Fibroblast of lung (primary cell): ENCODE measurements at regions not wholly inside any gene's neighbourhood (a gene's known extent, or its start where the extent isn't known, plus 50 kb on each side); places are given as distances from the start of the nearest gene placed in this dataset.

Source experiments
- DNase-seq, 2 donors: peaks; one replicate each; pipeline versions ENCODE4 v3.0.0 to v3.0.0-alpha.2; 2010; ENCODE audit warnings: low read depth in 2 of 2
- H2AFZ ChIP-seq: 2 replicates; pipeline ENCODE4 v1.5.1; 2012; ENCODE audit warnings: low read length, control low read depth, inconsistent platforms
- H3K27ac ChIP-seq: 2 replicates; pipeline ENCODE4 v1.5.1; 2011; ENCODE audit warnings: low read length, control low read depth; ENCODE audit not compliant: insufficient read depth
- H3K27me3 ChIP-seq: 2 replicates; pipeline ENCODE4 v1.5.1; 2011; ENCODE audit warnings: mild to moderate bottlenecking, low read length; ENCODE audit not compliant: control insufficient read depth, insufficient read depth
- H3K36me3 ChIP-seq: 2 replicates; pipeline ENCODE4 v1.5.1; 2011; ENCODE audit warnings: low read length; ENCODE audit not compliant: control insufficient read depth, insufficient read depth
- H3K4me1 ChIP-seq: 2 replicates; pipeline ENCODE4 v1.5.1; 2011; ENCODE audit warnings: low read length; ENCODE audit not compliant: control insufficient read depth, insufficient read depth; ENCODE audit errors: extremely low read depth
- H3K4me2 ChIP-seq: 2 replicates; pipeline ENCODE4 v1.5.1; 2011; ENCODE audit warnings: low read length, control low read depth; ENCODE audit not compliant: insufficient read depth; ENCODE audit errors: extremely low read depth
- H3K4me3 ChIP-seq, 4 experiments: fragments of 200-600 bp in 1 of 4; sonication (generic) in 1 of 4; replicated peaks in 1 of 4; 2 replicates each; pipeline ENCODE4 v1.5.1; 2011 to 2016; ENCODE audit warnings: low read length in 4 of 4, low read depth in 3 of 4, mild to moderate bottlenecking in 3 of 4, control low read depth in 2 of 4, inconsistent platforms in 1 of 4, mixed read lengths in 1 of 4; ENCODE audit not compliant: insufficient read depth in 1 of 4; ENCODE audit errors: control extremely low read depth in 1 of 4
- H3K79me2 ChIP-seq: 2 replicates; pipeline ENCODE4 v1.5.1; 2012; ENCODE audit warnings: mild to moderate bottlenecking, low read length, inconsistent platforms; ENCODE audit not compliant: control insufficient read depth, insufficient read depth
- H3K9ac ChIP-seq: 2 replicates; pipeline ENCODE4 v1.5.1; 2011; ENCODE audit warnings: mild to moderate bottlenecking, low read length, control low read depth; ENCODE audit not compliant: insufficient read depth
- H3K9me3 ChIP-seq: 2 replicates; pipeline ENCODE4 v1.5.1; 2012; ENCODE audit warnings: low read depth, low read length; ENCODE audit not compliant: control insufficient read depth, insufficient read depth
- H4K20me1 ChIP-seq: 2 replicates; pipeline ENCODE4 v1.5.1; 2011; ENCODE audit warnings: low read length; ENCODE audit not compliant: control insufficient read depth, insufficient read depth; ENCODE audit errors: extremely low read depth
- CTCF ChIP-seq, 2 donors: IDR thresholded peaks in 1 of 2; conservative IDR thresholded peaks in 1 of 2; 1 replicate in 1 of 2; 2 replicates in 1 of 2; pipeline ENCODE4 v1.5.1; 2011 to 2012; ENCODE audit warnings: low read length in 2 of 2, control low read depth in 1 of 2, inconsistent platforms in 1 of 2, low read depth in 1 of 2, mild to moderate bottlenecking in 1 of 2
- EZH2 ChIP-seq: IDR thresholded peaks from 2 replicates; pipeline ENCODE4 v1.5.1; 2012; ENCODE audit warnings: low read length, control low read depth, mild to moderate bottlenecking; ENCODE audit errors: missing control alignments

GRCh38 chr13:80828759-80829158 is 487.8 kb upstream of the SPRY2 start:
- H3K36me3 ChIP-seq: no peaks in the 10 kb centered on the region
- H3K4me3 ChIP-seq: no peak overlapping the region
- H4K20me1 ChIP-seq: no peaks in the 10 kb centered on the region
- no peaks in the 10 kb centered on the region for H3K9me3 ChIP-seq
- no peaks in the 10 kb centered on the region for H3K79me2 ChIP-seq
- TF ChIP-seq CTCF (conservative IDR thresholded peaks at IDR 0.05 in 1 of 2, IDR thresholded peaks at IDR 0.05 in 1 of 2; ENCODE audit: low read depth in 1 of 2, low read length in 2 of 2) (no peak), EZH2 (no peak)
- no peaks in the 10 kb centered on the region for H3K27me3 ChIP-seq
- H3K4me2 ChIP-seq: no peak overlapping the region
- H2AFZ ChIP-seq: no peak overlapping the region
- H3K27ac ChIP-seq: no peak overlapping the region
- no peak overlapping the region for H3K9ac ChIP-seq
- peak in 1 of 2 donors; percentile 21 for DNase-seq
- no peaks in the 10 kb centered on the region for H3K4me1 ChIP-seq

GRCh38 chr13:80825276-80825675 is 484.4 kb upstream of the SPRY2 start:
- H4K20me1 ChIP-seq: no peaks in the 10 kb centered on the region
- H3K79me2 ChIP-seq: no peaks in the 10 kb centered on the region
- H3K9me3 ChIP-seq: no peaks in the 10 kb centered on the region
- no peak overlapping the region for H3K9ac ChIP-seq
- H3K4me1 ChIP-seq: no peaks in the 10 kb centered on the region
- no peaks in the 10 kb centered on the region for H3K36me3 ChIP-seq
- no peak overlapping the region for H3K4me2 ChIP-seq
- no peak overlapping the region for H2AFZ ChIP-seq
- H3K27ac ChIP-seq: no peak overlapping the region
- H3K27me3 ChIP-seq: no peaks in the 10 kb centered on the region
- TF ChIP-seq EZH2: no peak
- no peak for TF ChIP-seq CTCF (conservative IDR thresholded peaks at IDR 0.05 in 1 of 2, IDR thresholded peaks at IDR 0.05 in 1 of 2; ENCODE audit: low read depth in 1 of 2, low read length in 2 of 2)
- no peak for DNase-seq
- H3K4me3 ChIP-seq: no peak overlapping the region

DNA sequence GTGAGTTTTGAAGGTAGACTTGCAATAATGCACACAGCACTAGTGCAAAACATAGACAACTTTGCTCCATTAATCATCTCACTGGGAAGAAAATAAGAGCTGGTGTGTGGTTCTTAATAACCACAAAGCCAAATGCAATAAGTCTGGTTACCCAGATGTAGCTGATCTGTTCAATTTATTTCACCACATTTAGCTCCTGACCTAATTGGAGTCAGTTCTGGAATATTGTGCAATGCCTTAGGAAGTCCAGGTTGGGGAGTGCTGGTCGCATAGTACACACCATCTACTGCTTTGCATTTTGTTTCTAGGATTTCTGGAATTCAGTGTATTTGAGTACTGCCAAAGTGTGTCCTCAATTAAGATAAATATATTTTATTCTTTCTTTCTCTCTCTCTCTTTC is 483.3 kb upstream of the SPRY2 start:
- Histone ChIP-seq H3K27ac (no peak overlapping the region), H3K79me2 (no peaks in the 10 kb centered on the region), H3K27me3 (no peaks in the 10 kb centered on the region), H3K9me3 (no peaks in the 10 kb centered on the region), H3K4me2 (no peak overlapping the region), H4K20me1 (no peaks in the 10 kb centered on the region), H3K36me3 (no peaks in the 10 kb centered on the region), H3K4me3 (no peak overlapping the region), H2AFZ (no peak overlapping the region), H3K9ac (no peak overlapping the region), H3K4me1 (no peaks in the 10 kb centered on the region)
- DNase-seq: peak; percentile 14 to 86
- no peak for TF ChIP-seq EZH2
- TF ChIP-seq CTCF (conservative IDR thresholded peaks at IDR 0.05 in 1 of 2, IDR thresholded peaks at IDR 0.05 in 1 of 2; ENCODE audit: low read depth in 1 of 2, low read length in 2 of 2): no peak
